Neuronal stem cell (in vitro differentiated cells): ENCODE measurements at regions not wholly inside any gene's neighbourhood (a gene's known extent, or its start where the extent isn't known, plus 50 kb on each side); places are given as distances from the start of the nearest gene placed in this dataset.

Experiments used
- DNase-seq: peaks from one replicate; pipeline ENCODE4 v3.0.0-alpha.2; 2013; ENCODE audit warnings: low spot score
- H2AFZ ChIP-seq: one replicate; pipeline ENCODE4 v1.6.1; 2013; ENCODE audit warnings: mild to moderate bottlenecking, low read length, inconsistent platforms
- H2AK5ac ChIP-seq: 2 replicates; pipeline ENCODE4 v1.6.1; 2013; ENCODE audit warnings: low read depth, mild to moderate bottlenecking, inconsistent platforms, low read length, moderate library complexity, mixed read lengths
- H2BK120ac ChIP-seq: 2 replicates; pipeline ENCODE4 v1.6.1; 2013; ENCODE audit warnings: low read depth, mild to moderate bottlenecking, inconsistent platforms, low read length, moderate library complexity, mixed read lengths
- H2BK12ac ChIP-seq: one replicate; pipeline ENCODE4 v1.6.1; 2013; ENCODE audit warnings: low read length, inconsistent platforms
- H2BK15ac ChIP-seq: 2 replicates; pipeline ENCODE4 v1.6.1; 2013; ENCODE audit warnings: mild to moderate bottlenecking, low read length, inconsistent platforms, mixed read lengths
- H2BK5ac ChIP-seq: one replicate; pipeline ENCODE4 v1.6.1; 2013; ENCODE audit warnings: inconsistent platforms, mild to moderate bottlenecking, low read length, moderate library complexity
- H3K14ac ChIP-seq: one replicate; pipeline ENCODE4 v1.6.1; 2013; ENCODE audit warnings: low read length, inconsistent platforms
- H3K18ac ChIP-seq: 2 replicates; pipeline ENCODE4 v1.6.1; 2013; ENCODE audit warnings: low read length, inconsistent platforms
- H3K23ac ChIP-seq: 2 replicates; pipeline ENCODE4 v1.6.1; 2013; ENCODE audit warnings: low read depth, mild to moderate bottlenecking, mixed read lengths, low read length, inconsistent platforms; ENCODE audit not compliant: poor library complexity
- H3K27ac ChIP-seq: replicated peaks from 3 replicates; pipeline ENCODE4 v1.5.1; 2013; ENCODE audit warnings: low read length, inconsistent platforms
- H3K27me3 ChIP-seq, 3 experiments: 2 replicates each; pipeline ENCODE4 v1.6.1; 2013; ENCODE audit warnings: low read length in 3 of 3, mild to moderate bottlenecking in 2 of 3, inconsistent platforms in 1 of 3, low read depth in 1 of 3, mixed read lengths in 1 of 3, moderate library complexity in 1 of 3; ENCODE audit not compliant: control insufficient read depth in 3 of 3, insufficient read depth in 3 of 3
- H3K36me3 ChIP-seq, 2 donors: replicated peaks in 1 of 2; 2 replicates each; pipeline ENCODE4 v1.6.1; 2013; ENCODE audit warnings: low read length in 2 of 2; ENCODE audit not compliant: control insufficient read depth in 2 of 2, insufficient read depth in 2 of 2
- H3K4ac ChIP-seq: 2 replicates; pipeline ENCODE4 v1.6.1; 2013; ENCODE audit warnings: inconsistent platforms, mild to moderate bottlenecking, low read length, moderate library complexity
- H3K4me1 ChIP-seq, 2 donors: 1 replicate in 1 of 2; 2 replicates in 1 of 2; pipeline ENCODE4 v1.6.1; 2013; ENCODE audit warnings: low read length in 2 of 2, low read depth in 1 of 2; ENCODE audit not compliant: control insufficient read depth in 2 of 2, insufficient read depth in 1 of 2
- H3K4me2 ChIP-seq: one replicate; pipeline ENCODE4 v1.6.1; 2013; ENCODE audit warnings: mild to moderate bottlenecking, low read length, inconsistent platforms; ENCODE audit not compliant: insufficient read depth, poor library complexity, severe bottlenecking
- H3K4me3 ChIP-seq, 2 donors: 2 replicates each; pipeline ENCODE4 v1.5.1; 2013; ENCODE audit warnings: low read length in 2 of 2, mild to moderate bottlenecking in 2 of 2, inconsistent platforms in 1 of 2, moderate library complexity in 1 of 2
- H3K79me1 ChIP-seq: one replicate; pipeline ENCODE4 v1.6.1; 2013; ENCODE audit warnings: low read depth, mild to moderate bottlenecking, inconsistent platforms, low read length, moderate library complexity
- H3K9ac ChIP-seq: one replicate; pipeline ENCODE4 v1.6.1; 2013; ENCODE audit warnings: mild to moderate bottlenecking, low read depth, low read length, inconsistent platforms; ENCODE audit not compliant: poor library complexity
- H3K9me3 ChIP-seq, 2 donors: replicated peaks in 1 of 2; 2 replicates each; pipeline versions ENCODE3 to v1.6.1; 2013; ENCODE audit warnings: low read length in 2 of 2, mild to moderate bottlenecking in 2 of 2, inconsistent platforms in 1 of 2, low read depth in 1 of 2, mixed read lengths in 1 of 2, moderate library complexity in 1 of 2; ENCODE audit not compliant: control insufficient read depth in 2 of 2, insufficient read depth in 1 of 2
- H4K8ac ChIP-seq: one replicate; pipeline ENCODE4 v1.6.1; 2013; ENCODE audit warnings: low read depth, mild to moderate bottlenecking, inconsistent platforms, low read length, moderate library complexity
- H4K91ac ChIP-seq: one replicate; pipeline ENCODE4 v1.6.1; 2013; ENCODE audit warnings: low read length, low read depth, mild to moderate bottlenecking, inconsistent platforms; ENCODE audit not compliant: poor library complexity
- WGBS, 2 donors: extraction: QIAGEN DNeasy Blood & Tissue Kit; methylation state at CpG; one replicate each; pipeline ENCODE4 v1.1.7; 2013; ENCODE audit warnings: missing lambda C conversion rate in 2 of 2, mixed read lengths in 1 of 2; ENCODE audit not compliant: insufficient read length in 2 of 2, insufficient replicate concordance in 1 of 2; ENCODE audit errors: extremely low coverage in 2 of 2; 5-methylcytosine and 5-hydroxymethylcytosine counted together

DNA sequence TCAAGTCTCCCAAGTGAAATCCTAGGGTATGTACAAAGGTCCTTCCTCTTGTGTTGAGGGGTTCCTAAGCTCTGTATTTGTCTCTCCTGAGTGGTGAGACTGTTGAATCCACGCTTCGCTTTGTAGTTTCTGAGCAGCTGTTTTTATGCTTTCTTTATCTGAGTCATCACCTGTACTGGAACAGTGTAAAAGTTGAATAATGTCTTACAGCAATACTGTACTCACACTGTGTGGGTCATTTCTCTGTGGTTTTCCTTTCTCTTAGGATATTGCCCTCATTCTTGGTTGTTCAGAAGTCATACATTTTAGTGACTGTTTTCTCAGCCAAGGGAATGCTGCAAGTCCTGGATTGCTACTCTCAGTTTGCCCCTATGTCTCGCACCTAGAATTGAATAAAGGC lies 1596.6 kb downstream of the SLITRK5 start:
- no peak overlapping the region for H2BK15ac ChIP-seq
- H2AFZ ChIP-seq = no peak overlapping the region
- WGBS, 2 donors = no CpG with 5 or more reads among the region's 3 CpGs
- no peak for DNase-seq
- H2BK5ac ChIP-seq = no peak overlapping the region
- H3K79me1 ChIP-seq = no peaks in the 10 kb centered on the region
- no peak overlapping the region for H3K4ac ChIP-seq
- H3K4me1 ChIP-seq = no peaks in the 10 kb centered on the region
- no peak overlapping the region for H3K14ac ChIP-seq
- H2BK12ac ChIP-seq = no peak overlapping the region
- no peak overlapping the region for H3K27ac ChIP-seq
- H2BK120ac ChIP-seq = no peak overlapping the region
- no peak overlapping the region for H3K4me2 ChIP-seq
- no peak overlapping the region for H3K9ac ChIP-seq
- H3K36me3 ChIP-seq = no peaks in the 10 kb centered on the region
- no peak overlapping the region for H3K18ac ChIP-seq
- H4K8ac ChIP-seq = no peak overlapping the region
- H3K27me3 ChIP-seq = no peaks in the 10 kb centered on the region
- no peaks in the 10 kb centered on the region for H3K9me3 ChIP-seq
- no peak overlapping the region for H3K23ac ChIP-seq
- no peak overlapping the region for H3K4me3 ChIP-seq
- H2AK5ac ChIP-seq = no peak overlapping the region
- H4K91ac ChIP-seq = no peak overlapping the region

DNA sequence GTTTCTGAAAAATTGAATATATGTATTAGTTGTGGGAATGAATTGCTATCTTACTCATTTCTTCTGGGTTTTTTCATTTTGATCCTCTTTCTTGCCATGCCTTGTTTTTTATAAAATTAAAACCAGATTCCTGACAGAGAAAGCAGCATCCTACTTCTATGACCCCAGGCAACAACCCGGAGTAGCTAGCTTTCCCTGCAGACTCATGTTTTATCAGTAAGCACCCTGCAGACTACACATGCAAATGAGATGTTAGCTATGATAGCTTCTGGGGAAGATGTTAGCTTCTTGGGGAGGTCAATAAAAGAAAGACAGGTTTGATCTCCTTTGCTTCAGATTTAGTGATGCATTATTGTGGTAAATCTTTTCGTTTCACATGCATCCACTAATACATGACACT lies 1598.6 kb downstream of the SLITRK5 start:
- no CpG with 5 or more reads among the region's 2 CpGs for WGBS, 2 donors
- H3K14ac ChIP-seq = no peak overlapping the region
- no peaks in the 10 kb centered on the region for H3K9me3 ChIP-seq

DNA sequence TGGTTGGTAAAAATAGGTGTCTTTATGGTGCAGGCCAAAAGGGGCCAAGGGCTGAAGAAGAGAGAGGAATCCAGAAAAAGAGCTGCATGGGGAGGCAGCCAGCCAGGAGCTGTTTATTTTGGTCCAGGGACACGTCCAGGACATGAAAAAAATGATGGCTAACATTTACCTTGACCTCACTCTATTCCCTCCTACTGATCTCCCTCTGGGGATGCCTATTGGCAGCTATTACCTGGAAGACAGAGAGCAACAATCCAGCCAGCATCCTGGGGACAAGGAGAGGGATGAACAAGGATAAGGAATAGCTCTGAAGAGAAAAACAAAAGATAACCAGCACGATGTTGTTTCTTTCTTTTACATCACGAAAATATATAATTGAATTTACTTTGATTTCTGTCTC lies 1599.6 kb downstream of the SLITRK5 start:
- Histone ChIP-seq H2AFZ (peak overlapping the region; percentile 29), H3K9me3 (no peaks in the 10 kb centered on the region), H2BK120ac (no peak overlapping the region), H2BK12ac (no peak overlapping the region), H3K4me3 (no peak overlapping the region), H3K79me1 (no peaks in the 10 kb centered on the region), H2BK5ac (no peak overlapping the region), H2AK5ac (no peak overlapping the region), H3K9ac (no peak overlapping the region), H2BK15ac (no peak overlapping the region), H3K4me2 (no peak overlapping the region), H3K14ac (no peak overlapping the region), H3K23ac (no peak overlapping the region), H3K4me1 (no peaks in the 10 kb centered on the region), H3K27ac (no peak overlapping the region), H3K27me3 (no peaks in the 10 kb centered on the region), H3K18ac (no peak overlapping the region), H3K36me3 (no peaks in the 10 kb centered on the region), H4K8ac (no peak overlapping the region), H4K91ac (no peak overlapping the region), H3K4ac (no peak overlapping the region)
- WGBS, 2 donors = no CpG with 5 or more reads among the region's 3 CpGs
- no peak for DNase-seq

More for the DNA sequence above, 1598.6 kb downstream of the SLITRK5 start:
- Histone ChIP-seq H2BK15ac (no peak overlapping the region), H2BK5ac (no peak overlapping the region), H3K4me1 (no peaks in the 10 kb centered on the region), H2BK12ac (no peak overlapping the region), H3K18ac (no peak overlapping the region), H4K8ac (no peak overlapping the region), H3K27me3 (no peaks in the 10 kb centered on the region), H3K36me3 (no peaks in the 10 kb centered on the region), H2AK5ac (no peak overlapping the region), H3K4me3 (no peak overlapping the region), H4K91ac (no peak overlapping the region), H3K79me1 (no peaks in the 10 kb centered on the region), H3K4me2 (no peak overlapping the region), H2BK120ac (no peak overlapping the region), H3K27ac (no peak overlapping the region), H3K9ac (no peak overlapping the region), H2AFZ (no peak overlapping the region), H3K23ac (no peak overlapping the region), H3K4ac (no peak overlapping the region)
- DNase-seq = no peak

DNA sequence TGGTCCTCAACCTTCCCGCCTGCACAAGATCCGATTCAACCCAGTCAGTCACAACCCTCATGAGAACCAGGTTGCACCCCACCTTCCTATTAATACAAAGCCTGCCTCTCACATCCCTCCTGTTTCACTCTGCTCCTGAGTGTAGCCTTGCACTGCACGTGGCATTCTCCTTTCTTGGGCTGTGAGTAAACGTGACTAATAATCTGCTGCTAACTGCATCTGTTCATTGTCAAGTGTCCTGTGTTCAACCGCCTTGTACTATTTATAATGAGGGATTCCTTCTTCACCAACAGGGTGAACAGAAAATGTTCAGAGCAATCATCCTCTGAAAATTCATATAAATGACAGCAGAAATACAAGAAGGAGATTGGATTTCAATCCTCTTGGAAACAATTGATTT lies 1608.2 kb downstream of the SLITRK5 start:
- H3K23ac ChIP-seq = no peak overlapping the region
- H2BK15ac ChIP-seq = no peak overlapping the region
- H3K79me1 ChIP-seq = no peaks in the 10 kb centered on the region
- H3K4me2 ChIP-seq = no peak overlapping the region
- no peak overlapping the region for H3K4ac ChIP-seq
- H3K27me3 ChIP-seq = no peaks in the 10 kb centered on the region
- no peak overlapping the region for H4K91ac ChIP-seq
- no peak overlapping the region for H2AK5ac ChIP-seq
- no peaks in the 10 kb centered on the region for H3K9me3 ChIP-seq
- peak overlapping the region; percentile 28 for H2AFZ ChIP-seq
- no peak overlapping the region for H3K14ac ChIP-seq
- WGBS, 2 donors = no CpG with 5 or more reads among the region's 5 CpGs
- no peak overlapping the region for H2BK12ac ChIP-seq
- H3K4me3 ChIP-seq = no peak overlapping the region
- no peak overlapping the region for H4K8ac ChIP-seq
- DNase-seq = no peak
- H2BK5ac ChIP-seq = no peak overlapping the region
- no peaks in the 10 kb centered on the region for H3K4me1 ChIP-seq
- no peak overlapping the region for H3K9ac ChIP-seq
- H3K36me3 ChIP-seq = no peaks in the 10 kb centered on the region
- H2BK120ac ChIP-seq = no peak overlapping the region
- no peak overlapping the region for H3K27ac ChIP-seq
- no peak overlapping the region for H3K18ac ChIP-seq
